ENCODE measurements at regions not wholly inside any gene's neighbourhood (a gene's known extent, or its start where the extent isn't known, plus 50 kb on each side); places are given as distances from the start of the nearest gene placed in this dataset. TPM values are rescaled to one million over a fixed set of nuclear protein-coding genes. Genes with fewer than 3 reads are reported as not detected.

DNA sequence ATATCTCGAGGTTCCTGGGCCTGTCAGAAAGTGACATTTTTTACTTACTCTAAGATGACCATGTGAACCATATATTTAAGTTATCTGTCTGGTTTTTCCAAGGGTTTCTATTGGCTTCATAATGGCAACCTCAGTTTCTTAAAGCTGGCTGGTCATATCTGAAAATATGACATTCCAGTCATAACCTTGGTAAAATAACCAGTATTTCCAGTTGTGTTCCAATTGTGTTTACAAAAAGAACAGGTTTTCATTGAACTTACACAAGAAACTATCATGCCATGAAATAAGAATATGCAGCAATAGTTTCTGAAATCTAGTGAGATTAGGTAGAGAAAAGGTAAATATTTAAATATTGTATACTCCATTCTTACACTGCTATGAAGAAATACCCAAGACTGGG lies 61.7 kb upstream of the HMGN3 start:
- Histone ChIP-seq H3K27ac (ENCODE audit: extremely low read depth, low read depth, low read length) (no peak overlapping the region), H3K9ac (ENCODE audit: insufficient read depth in 1 of 2, low read depth in 2 of 2, low read length in 2 of 2) (no peak overlapping the region), H3K4me3 (no peak overlapping the region), H3K9me3 (replicated peaks; ENCODE audit: control insufficient read depth, insufficient read depth, low read depth, low read length) (no peaks in the 10 kb centered on the region), H3K27me3 (ENCODE audit: control insufficient read depth in 2 of 2, insufficient read depth in 2 of 2, low read length in 2 of 2) (no peaks in the 10 kb centered on the region), H3K4me1 (replicated peaks in 1 of 2; ENCODE audit: control insufficient read depth in 2 of 2, insufficient read depth in 2 of 2, low read length in 2 of 2) (no peaks in the 10 kb centered on the region), H4K20me1 (replicated peaks; ENCODE audit: control insufficient read depth, insufficient read depth, low read length) (no peaks in the 10 kb centered on the region), H3K36me3 (ENCODE audit: control insufficient read depth, insufficient read depth, low read length) (no peaks in the 10 kb centered on the region), H3K79me2 (ENCODE audit: control insufficient read depth, insufficient read depth, low read length) (no peaks in the 10 kb centered on the region), H2AFZ (ENCODE audit: low read depth, low read length) (no peak overlapping the region), H3K4me2 (ENCODE audit: insufficient read depth, low read length) (no peak overlapping the region), H3K9me1 (ENCODE audit: control insufficient read depth, insufficient read depth, low read length) (no peaks in the 10 kb centered on the region)
- CTCF ChIA-PET (ENCODE audit: low intra/inter-chr PET ratio), result no interaction called here
- no TSS peak for BruUV-seq (replicated peaks)
- intact Hi-C loops (cut with micrococcal nuclease) (no loop called here), in situ Hi-C loops (cut with MboI) (no loop called here)
- no peak for ATAC-seq
- TF ChIP-seq SRSF1 (IDR thresholded peaks at IDR 0.05; ENCODE audit: low read depth, low read length) (no peak), ZNF280B (CRISPR knock-in tag; IDR thresholded peaks at IDR 0.05) (no peak), CC2D1A (IDR thresholded peaks at IDR 0.05) (no peak), POLR3A (IDR thresholded peaks at IDR 0.05; ENCODE audit: borderline replicate concordance, extremely low read depth, insufficient read depth, insufficient read length) (no peak)
- no peak for DNase-seq (ENCODE audit: extremely low read depth in 1 of 4, low spot score in 3 of 4)
- FAIRE-seq, result no peak
- 0% methylated on average over 1 of the region's 1 CpG for WGBS (ENCODE audit: insufficient coverage, low coverage, missing lambda C conversion rate)
- POLR2A ChIA-PET, result interaction anchor here (0.7 kb wide), 2 partner anchors 15 to 680 kb away, joined by 3 read pairs; no protein-coding TSS in a partner anchor

Small RNA genes in the stretch of these regions (small RNA-seq; reads per million reads assigned to genes)
- gene AL078601.1, result not detected
- not detected for gene RF00019

Measured in K562 (cell line).